A549 (cell line): ENCODE measurements at regions not wholly inside any gene's neighbourhood (a gene's known extent, or its start where the extent isn't known, plus 50 kb on each side); places are given as distances from the start of the nearest gene placed in this dataset.

Experiments
- CTCF ChIP-seq: fragments of >200 bp; sonication (Bioruptor Twin); formaldehyde crosslinking; IDR thresholded peaks from 3 replicates; pipeline ENCODE4 v1.5.1; 2016
- EP300 ChIP-seq, 2 experiments: fragments of >200 bp; sonication (Bioruptor Twin); formaldehyde crosslinking; IDR thresholded peaks; 2 replicates in 1 of 2; 3 replicates in 1 of 2; pipeline ENCODE4 v1.6.1; 2016 to 2017
- MAFK ChIP-seq: fragments of 450-650 bp; IDR thresholded peaks from 2 replicates; pipeline ENCODE4 v1.6.1; 2014; ENCODE audit not compliant: partially characterized antibody
- POLR2A ChIP-seq: IDR thresholded peaks from 2 replicates; pipeline ENCODE4 v1.6.1; 2012; ENCODE audit warnings: mild to moderate bottlenecking, low read length
- POLR2AphosphoS2 ChIP-seq: conservative IDR thresholded peaks from 2 replicates; pipeline ENCODE4 v1.6.1; 2012; ENCODE audit warnings: low read length, improper control_type of control experiment, inconsistent platforms
- REST ChIP-seq: fragments of 200-600 bp; sonication (generic); IDR thresholded peaks from 2 replicates; pipeline ENCODE4 v1.6.1; 2016; ENCODE audit warnings: antibody characterized with exemption, mild to moderate bottlenecking, moderate library complexity
- RNF2 ChIP-seq: fragments of 200-600 bp; sonication (generic); IDR thresholded peaks from 2 replicates; pipeline ENCODE4 v1.6.1; 2016; ENCODE audit warnings: low read depth, mild to moderate bottlenecking, antibody characterized with exemption, moderate library complexity, borderline replicate concordance
- TF ChIP-seq, protein P1 (sequence below): IDR thresholded peaks from 2 replicates; pipeline ENCODE4 v1.6.1; 2012; ENCODE audit warnings: low read depth, borderline replicate concordance

DNA sequence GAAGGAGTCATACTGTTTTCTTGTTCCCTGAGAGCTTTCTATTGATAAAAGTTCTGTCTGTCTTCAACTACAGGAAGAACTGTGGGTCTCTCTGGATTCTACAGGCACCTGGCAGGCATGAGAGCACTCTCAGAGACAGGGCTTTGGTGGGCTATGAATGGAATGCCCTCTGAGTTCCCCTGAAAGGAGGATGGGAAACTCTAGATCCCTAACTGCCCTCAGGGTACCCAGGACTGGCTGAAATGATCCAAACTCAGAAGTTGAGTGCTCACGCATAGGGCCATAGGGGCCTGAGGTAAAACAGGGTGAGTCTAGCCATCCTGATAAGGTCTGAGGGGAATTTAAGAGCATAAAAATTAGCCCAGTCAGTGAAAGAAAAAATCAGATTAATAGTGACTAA, 59.0 kb upstream of the SCRG1 start:
- TF ChIP-seq POLR2A (no peak), CTCF (no peak), MAFK (no peak), EP300 (IDR thresholded peaks at IDR 0.05) (no peak), RNF2 (no peak), REST (no peak), POLR2AphosphoS2 (no peak)
- TF ChIP-seq, protein P1, sequence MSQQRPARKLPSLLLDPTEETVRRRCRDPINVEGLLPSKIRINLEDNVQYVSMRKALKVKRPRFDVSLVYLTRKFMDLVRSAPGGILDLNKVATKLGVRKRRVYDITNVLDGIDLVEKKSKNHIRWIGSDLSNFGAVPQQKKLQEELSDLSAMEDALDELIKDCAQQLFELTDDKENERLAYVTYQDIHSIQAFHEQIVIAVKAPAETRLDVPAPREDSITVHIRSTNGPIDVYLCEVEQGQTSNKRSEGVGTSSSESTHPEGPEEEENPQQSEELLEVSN, result no peak
